Neural progenitor cell (in vitro differentiated cells): ENCODE measurements at regions not wholly inside any gene's neighbourhood (a gene's known extent, or its start where the extent isn't known, plus 50 kb on each side); places are given as distances from the start of the nearest gene placed in this dataset.
"Not testable (repeated sequence)": the region's sequence is repeated elsewhere in the genome, so short reads cannot be mapped to it uniquely, and the experiment has no call there.

ENCODE experiments used
- DNase-seq: peaks from one replicate; pipeline ENCODE4 v3.0.0-alpha.2; 2016; ENCODE audit warnings: low spot score
- H2AFZ ChIP-seq: fragments of 200-600 bp; sonication (generic); replicated peaks from 2 replicates; pipeline ENCODE4 v1.6.1; 2016; ENCODE audit warnings: antibody characterized with exemption
- H3F3A ChIP-seq: fragments of 200-600 bp; sonication (generic); 2 replicates; pipeline ENCODE4 v1.6.1; 2016; ENCODE audit warnings: antibody characterized with exemption, low read depth
- H3K27ac ChIP-seq: fragments of 200-600 bp; sonication (generic); 2 replicates; pipeline ENCODE4 v1.5.1; 2016; ENCODE audit warnings: mild to moderate bottlenecking
- H3K27me3 ChIP-seq: fragments of 200-600 bp; sonication (generic); 2 replicates; pipeline ENCODE4 v1.6.1; 2016; ENCODE audit warnings: mild to moderate bottlenecking, moderate library complexity
- H3K36me3 ChIP-seq: fragments of 200-600 bp; sonication (generic); 2 replicates; pipeline ENCODE4 v1.5.1; 2016
- H3K4me1 ChIP-seq: fragments of 200-600 bp; sonication (generic); 2 replicates; pipeline ENCODE4 v1.6.1; 2016; ENCODE audit warnings: mixed run types
- H3K4me2 ChIP-seq: fragments of 200-600 bp; sonication (generic); 2 replicates; pipeline ENCODE4 v1.6.1; 2016
- H3K4me3 ChIP-seq: fragments of 200-600 bp; sonication (generic); 2 replicates; pipeline ENCODE4 v1.5.1; 2016
- H3K79me2 ChIP-seq: fragments of 200-600 bp; sonication (generic); 2 replicates; pipeline ENCODE4 v1.6.1; 2016; ENCODE audit warnings: low read depth
- H3K9ac ChIP-seq: fragments of 200-600 bp; sonication (generic); 2 replicates; pipeline ENCODE4 v1.6.1; 2016
- H3K9me3 ChIP-seq: fragments of 200-600 bp; sonication (generic); 2 replicates; pipeline ENCODE4 v1.5.1; 2016; ENCODE audit warnings: low read depth
- H4K20me1 ChIP-seq: fragments of 200-600 bp; sonication (generic); 2 replicates; pipeline ENCODE4 v1.6.1; 2016; ENCODE audit warnings: low read depth
- H3K27ac Mint-ChIP-seq: 3 replicates; pipeline ENCODE4 v1.8.0; 2021; ENCODE audit warnings: mixed read lengths
- H3K27me3 Mint-ChIP-seq: 2 replicates; pipeline ENCODE4 v1.8.0; 2022; ENCODE audit warnings: low read depth, mild to moderate bottlenecking, inconsistent platforms, moderate library complexity, mixed read lengths; ENCODE audit not compliant: insufficient read depth
- H3K36me3 Mint-ChIP-seq: 3 replicates; pipeline ENCODE4 v1.8.0; 2021; ENCODE audit warnings: mixed read lengths
- H3K4me1 Mint-ChIP-seq: 3 replicates; pipeline ENCODE4 v1.8.0; 2021; ENCODE audit warnings: mixed read lengths
- H3K4me3 Mint-ChIP-seq: 3 replicates; pipeline ENCODE4 v1.8.0; 2021; ENCODE audit warnings: mild to moderate bottlenecking, moderate library complexity, mixed read lengths
- H3K9me3 Mint-ChIP-seq: 3 replicates; pipeline ENCODE4 v1.8.0; 2020; ENCODE audit warnings: mixed read lengths
- CTCF ChIP-seq: fragments of 200-600 bp; sonication (generic); IDR thresholded peaks from 2 replicates; pipeline ENCODE4 v1.5.1; 2017; ENCODE audit warnings: antibody characterized with exemption, mild to moderate bottlenecking

- not testable (repeated sequence) for H3K27me3 ChIP-seq, H3K4me2 ChIP-seq, H3K79me2 ChIP-seq, H3K27ac ChIP-seq, H3K9me3 ChIP-seq, H2AFZ ChIP-seq, H3K9ac ChIP-seq, H4K20me1 ChIP-seq, H3K4me1 Mint-ChIP-seq, H3K4me3 ChIP-seq, H3K36me3 ChIP-seq, DNase-seq, H3K27me3 Mint-ChIP-seq, H3K36me3 Mint-ChIP-seq, H3K4me3 Mint-ChIP-seq, H3K4me1 ChIP-seq, H3F3A ChIP-seq, H3K27ac Mint-ChIP-seq, H3K9me3 Mint-ChIP-seq
These were observed 57.4 kb upstream of the NUTM2D start for GRCh38 chr10:87300163-87300562.

GRCh38 chr10:87301466-87302115 lies 56.0 kb upstream of the NUTM2D start:
- TF ChIP-seq CTCF = peak; percentile 26
- DNase-seq, H3K27ac ChIP-seq, H3K4me1 ChIP-seq, H3K9me3 ChIP-seq, H4K20me1 ChIP-seq, H3K79me2 ChIP-seq, H3K27me3 Mint-ChIP-seq, H3K4me2 ChIP-seq, H3K27me3 ChIP-seq, H3K9ac ChIP-seq, H3F3A ChIP-seq, H3K4me3 ChIP-seq, H3K27ac Mint-ChIP-seq, H3K4me3 Mint-ChIP-seq, H3K4me1 Mint-ChIP-seq, H3K9me3 Mint-ChIP-seq, H3K36me3 ChIP-seq, H3K36me3 Mint-ChIP-seq, H2AFZ ChIP-seq: not testable (repeated sequence)

- H3K4me1 Mint-ChIP-seq, H3K36me3 ChIP-seq, H3K4me2 ChIP-seq, DNase-seq, H3K27me3 Mint-ChIP-seq, H4K20me1 ChIP-seq, H3F3A ChIP-seq, H3K4me3 ChIP-seq, H2AFZ ChIP-seq, H3K4me3 Mint-ChIP-seq, H3K9me3 ChIP-seq, H3K36me3 Mint-ChIP-seq, H3K9me3 Mint-ChIP-seq, H3K4me1 ChIP-seq, H3K79me2 ChIP-seq, H3K9ac ChIP-seq, H3K27ac ChIP-seq, H3K27ac Mint-ChIP-seq, H3K27me3 ChIP-seq: not testable (repeated sequence)
These were observed 55.4 kb upstream of the NUTM2D start for GRCh38 chr10:87302132-87302531.

GRCh38 chr10:87303707-87304106 lies 53.8 kb upstream of the NUTM2D start:
- H2AFZ ChIP-seq, H3K4me3 Mint-ChIP-seq, DNase-seq, H3K79me2 ChIP-seq, H3K27ac Mint-ChIP-seq, H3K9me3 Mint-ChIP-seq, H3K4me2 ChIP-seq, H3K9ac ChIP-seq, H3K27me3 ChIP-seq, H3K36me3 ChIP-seq, H3K4me1 ChIP-seq, H3K27ac ChIP-seq, H3K9me3 ChIP-seq, H3K27me3 Mint-ChIP-seq, H4K20me1 ChIP-seq, H3F3A ChIP-seq, H3K4me3 ChIP-seq, H3K4me1 Mint-ChIP-seq, H3K36me3 Mint-ChIP-seq: not testable (repeated sequence)

GRCh38 chr10:87306681-87307080 lies 50.9 kb upstream of the NUTM2D start:
- not testable (repeated sequence) for H3K27ac ChIP-seq, H3F3A ChIP-seq, DNase-seq, H3K4me2 ChIP-seq, H3K9me3 ChIP-seq, H3K27me3 ChIP-seq, H3K4me3 ChIP-seq, H3K9ac ChIP-seq, H4K20me1 ChIP-seq, H3K36me3 ChIP-seq, H3K9me3 Mint-ChIP-seq, H3K4me3 Mint-ChIP-seq, H2AFZ ChIP-seq, H3K27ac Mint-ChIP-seq, H3K79me2 ChIP-seq, H3K4me1 Mint-ChIP-seq, H3K4me1 ChIP-seq, H3K36me3 Mint-ChIP-seq, H3K27me3 Mint-ChIP-seq
